Cardiac muscle cell (in vitro differentiated cells and primary cell): ENCODE measurements at regions not wholly inside any gene's neighbourhood (a gene's known extent, or its start where the extent isn't known, plus 50 kb on each side); places are given as distances from the start of the nearest gene placed in this dataset.
"Not testable (repeated sequence)": the region's sequence is repeated elsewhere in the genome, so short reads cannot be mapped to it uniquely, and the experiment has no call there.

Experiments
- DNase-seq, 2 donors: peaks; one replicate each; pipeline versions ENCODE4 v3.0.0 to v3.0.0-alpha.2; 2010 to 2017; ENCODE audit warnings: low read depth in 1 of 2, low spot score in 1 of 2
- H3K27ac ChIP-seq: fragments of 200-600 bp; sonication (generic); 2 replicates; pipeline ENCODE4 v1.5.1; 2016
- H3K27me3 ChIP-seq: fragments of 200-600 bp; sonication (generic); 2 replicates; pipeline ENCODE4 v1.6.0; 2016; ENCODE audit warnings: control low read depth
- H3K36me3 ChIP-seq: fragments of 200-600 bp; sonication (generic); 2 replicates; pipeline ENCODE4 v1.5.1; 2016; ENCODE audit warnings: control low read depth
- H3K4me1 ChIP-seq: fragments of 200-600 bp; sonication (generic); 2 replicates; pipeline ENCODE4 v1.8.1; 2017; ENCODE audit warnings: low read depth, mild to moderate bottlenecking, mixed run types
- H3K4me3 ChIP-seq: fragments of 200-600 bp; sonication (generic); 2 replicates; pipeline ENCODE4 v1.5.1; 2016; ENCODE audit warnings: mild to moderate bottlenecking
- H3K9me3 ChIP-seq: fragments of 200-600 bp; sonication (generic); 2 replicates; pipeline ENCODE4 v1.5.1; 2017; ENCODE audit warnings: low read depth, mild to moderate bottlenecking, control low read depth
- TF ChIP-seq, protein P1 (sequence below): IDR thresholded peaks from 2 replicates; pipeline ENCODE4 v1.5.1; 2012; ENCODE audit warnings: low read depth, mild to moderate bottlenecking, low read length

DNA sequence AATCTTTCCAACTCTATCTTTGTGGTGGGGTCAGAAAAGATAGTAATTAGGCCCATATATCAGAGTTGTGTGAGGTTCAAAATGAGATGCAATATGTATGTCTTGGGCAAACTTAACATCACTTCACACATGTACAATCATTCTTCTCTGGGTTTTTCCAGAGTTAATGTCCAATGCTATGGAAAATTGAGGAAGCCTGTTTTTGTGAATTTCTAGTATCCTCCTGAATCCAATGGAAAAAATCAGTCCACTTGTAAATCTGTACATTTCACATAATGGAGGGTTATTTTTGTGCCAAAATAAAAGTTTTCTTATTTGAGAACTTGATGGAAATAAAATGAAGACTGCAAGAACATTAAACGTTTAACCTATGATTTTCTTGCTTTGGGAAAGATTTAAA lies 155.6 kb upstream of the SEMA6A start:
- no peak for DNase-seq
- Histone ChIP-seq H3K27me3 (no peaks in the 10 kb centered on the region), H3K27ac (no peak overlapping the region), H3K4me1 (peaks cover 73% of the 10 kb centered on the region), H3K4me3 (no peak overlapping the region), H3K9me3 (no peaks in the 10 kb centered on the region), H3K36me3 (no peaks in the 10 kb centered on the region)
- TF ChIP-seq, protein P1, sequence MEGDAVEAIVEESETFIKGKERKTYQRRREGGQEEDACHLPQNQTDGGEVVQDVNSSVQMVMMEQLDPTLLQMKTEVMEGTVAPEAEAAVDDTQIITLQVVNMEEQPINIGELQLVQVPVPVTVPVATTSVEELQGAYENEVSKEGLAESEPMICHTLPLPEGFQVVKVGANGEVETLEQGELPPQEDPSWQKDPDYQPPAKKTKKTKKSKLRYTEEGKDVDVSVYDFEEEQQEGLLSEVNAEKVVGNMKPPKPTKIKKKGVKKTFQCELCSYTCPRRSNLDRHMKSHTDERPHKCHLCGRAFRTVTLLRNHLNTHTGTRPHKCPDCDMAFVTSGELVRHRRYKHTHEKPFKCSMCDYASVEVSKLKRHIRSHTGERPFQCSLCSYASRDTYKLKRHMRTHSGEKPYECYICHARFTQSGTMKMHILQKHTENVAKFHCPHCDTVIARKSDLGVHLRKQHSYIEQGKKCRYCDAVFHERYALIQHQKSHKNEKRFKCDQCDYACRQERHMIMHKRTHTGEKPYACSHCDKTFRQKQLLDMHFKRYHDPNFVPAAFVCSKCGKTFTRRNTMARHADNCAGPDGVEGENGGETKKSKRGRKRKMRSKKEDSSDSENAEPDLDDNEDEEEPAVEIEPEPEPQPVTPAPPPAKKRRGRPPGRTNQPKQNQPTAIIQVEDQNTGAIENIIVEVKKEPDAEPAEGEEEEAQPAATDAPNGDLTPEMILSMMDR: no peak

DNA sequence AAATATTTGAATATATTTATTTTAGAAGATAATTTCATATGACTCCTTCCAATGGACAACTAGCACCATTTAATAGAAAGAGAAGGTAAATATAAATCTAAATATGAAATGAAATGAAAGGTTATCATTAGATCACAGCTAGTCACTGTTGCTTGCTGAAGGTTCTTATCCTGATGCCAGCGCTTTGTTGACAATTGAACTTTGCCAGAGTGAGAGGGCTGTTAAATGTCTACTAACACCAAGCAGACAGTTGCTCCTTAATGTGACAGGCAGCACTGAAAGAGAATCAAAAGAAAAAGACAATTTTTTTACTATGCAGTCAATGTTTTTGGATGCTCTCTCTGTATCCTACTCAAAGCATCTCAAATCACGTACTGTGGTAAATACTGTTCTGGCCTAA lies 152.6 kb upstream of the SEMA6A start:
- Histone ChIP-seq H3K4me1 (peaks cover 64% of the 10 kb centered on the region), H3K9me3 (no peaks in the 10 kb centered on the region), H3K4me3 (no peak overlapping the region), H3K27me3 (no peaks in the 10 kb centered on the region), H3K36me3 (no peaks in the 10 kb centered on the region), H3K27ac (peak overlapping the region; percentile 69)
- peak in 1 of 2 donors; percentile 71 for DNase-seq
- TF ChIP-seq, protein P1: no peak

DNA sequence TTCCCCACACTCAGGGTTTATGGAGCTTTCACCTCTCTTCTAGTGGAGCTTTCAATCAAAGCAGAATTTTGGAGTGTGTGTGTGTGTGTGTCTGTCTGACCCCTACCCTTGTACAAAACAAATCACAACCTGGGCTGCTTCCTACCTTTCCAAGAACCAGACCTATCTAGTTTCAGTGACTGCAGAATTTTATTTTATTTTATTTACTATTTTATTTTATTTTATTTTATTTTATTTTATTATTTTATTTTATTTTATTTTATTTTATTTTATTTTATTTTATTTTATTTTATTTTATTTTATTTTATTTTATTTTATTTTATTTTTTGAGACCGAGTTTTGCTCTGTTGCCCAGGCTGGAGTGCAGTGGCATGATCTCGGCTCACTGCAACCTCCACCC lies 151.6 kb upstream of the SEMA6A start:
- Histone ChIP-seq H3K4me1 (peaks cover 60% of the 10 kb centered on the region), H3K27ac (peak overlapping the region; percentile 69)
- not testable (repeated sequence) for H3K9me3 ChIP-seq, H3K4me3 ChIP-seq, DNase-seq, H3K27me3 ChIP-seq, H3K36me3 ChIP-seq

DNA sequence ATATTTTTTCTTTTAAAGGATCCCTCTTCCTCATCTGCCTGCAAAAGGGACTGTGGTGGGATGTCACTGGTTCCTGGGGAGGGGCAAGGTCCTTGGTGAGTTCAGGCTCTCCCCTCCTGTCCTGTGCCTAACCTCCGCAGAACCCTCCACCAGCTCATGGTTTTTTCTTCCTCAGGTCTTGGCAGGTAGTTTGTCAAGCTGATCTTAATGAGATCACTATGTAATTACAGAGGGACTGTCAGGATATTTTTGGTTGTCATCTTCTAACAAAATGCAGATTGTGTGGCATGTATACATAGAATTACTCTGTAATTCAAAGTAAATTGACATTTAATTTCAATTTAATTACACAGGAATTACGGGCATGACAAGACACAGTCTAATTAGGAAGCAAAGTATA lies 150.3 kb upstream of the SEMA6A start:
- no peaks in the 10 kb centered on the region for H3K36me3 ChIP-seq
- no peak for DNase-seq
- H3K27me3 ChIP-seq: no peaks in the 10 kb centered on the region
- H3K9me3 ChIP-seq: no peaks in the 10 kb centered on the region
- no peak overlapping the region for H3K4me3 ChIP-seq
- no peak overlapping the region for H3K27ac ChIP-seq
- TF ChIP-seq, protein P1: no peak
- H3K4me1 ChIP-seq: peaks cover 49% of the 10 kb centered on the region

DNA sequence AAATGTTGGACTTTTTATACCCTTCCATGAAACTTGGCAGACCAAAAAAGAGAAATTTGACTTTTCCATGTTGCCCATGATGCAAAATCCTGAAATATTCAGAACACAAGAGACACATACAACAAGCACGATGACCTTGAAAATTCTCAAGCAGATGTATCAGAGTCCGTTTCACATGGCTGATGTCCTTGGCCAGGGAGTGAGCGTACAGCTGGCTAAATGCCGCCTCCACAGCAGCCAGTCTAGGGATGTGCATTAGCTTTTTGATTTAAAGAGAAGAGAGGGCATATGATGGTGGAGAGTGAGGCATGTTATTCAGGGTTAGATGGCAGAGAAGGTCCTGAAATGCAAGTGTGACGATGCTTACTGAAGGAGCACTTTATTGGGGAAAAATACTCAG lies 148.0 kb upstream of the SEMA6A start:
- Histone ChIP-seq H3K27ac (no peak overlapping the region), H3K36me3 (no peaks in the 10 kb centered on the region), H3K4me1 (peaks cover 31% of the 10 kb centered on the region), H3K4me3 (no peak overlapping the region), H3K27me3 (no peaks in the 10 kb centered on the region), H3K9me3 (no peaks in the 10 kb centered on the region)
- DNase-seq: no peak
- TF ChIP-seq, protein P1: no peak

DNA sequence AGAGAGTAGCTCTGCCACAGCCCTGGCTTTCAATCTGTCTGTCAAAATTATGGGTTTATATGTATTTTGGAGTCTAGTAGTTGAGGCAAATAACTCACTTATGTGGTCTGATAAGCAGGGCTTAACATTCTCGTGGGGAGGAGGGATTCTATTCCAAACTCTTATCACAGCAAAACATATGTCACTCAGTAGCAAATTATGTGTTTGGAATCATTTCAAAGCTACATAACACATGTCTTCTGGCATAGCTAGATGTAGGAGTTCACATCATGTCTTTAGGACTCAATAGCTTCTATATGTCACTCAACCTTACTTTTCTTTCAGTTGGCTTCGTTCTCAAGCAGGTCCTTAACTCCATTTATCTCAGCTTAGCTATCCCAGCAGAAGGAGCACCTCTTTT lies 144.5 kb upstream of the SEMA6A start:
- TF ChIP-seq, protein P1: no peak
- no peak overlapping the region for H3K4me3 ChIP-seq
- H3K27me3 ChIP-seq: no peaks in the 10 kb centered on the region
- no peak overlapping the region for H3K27ac ChIP-seq
- peaks cover 3% of the 10 kb centered on the region for H3K4me1 ChIP-seq
- no peaks in the 10 kb centered on the region for H3K36me3 ChIP-seq
- H3K9me3 ChIP-seq: no peaks in the 10 kb centered on the region
- no peak for DNase-seq
